Ectodermal cell (in vitro differentiated cells): ENCODE measurements at regions not wholly inside any gene's neighbourhood (a gene's known extent, or its start where the extent isn't known, plus 50 kb on each side); places are given as distances from the start of the nearest gene placed in this dataset.

ENCODE experiments used
- H3K27ac ChIP-seq: 2 replicates; pipeline ENCODE4 v1.7.0; 2013; ENCODE audit warnings: mild to moderate bottlenecking, low read depth, low read length; ENCODE audit not compliant: insufficient read depth, poor library complexity, severe bottlenecking
- H3K27me3 ChIP-seq: 2 replicates; pipeline ENCODE4 v1.7.0; 2013; ENCODE audit warnings: mild to moderate bottlenecking, low read length; ENCODE audit not compliant: insufficient read depth, control insufficient read depth, poor library complexity, severe bottlenecking
- H3K36me3 ChIP-seq: one replicate; pipeline ENCODE4 v1.7.0; 2013; ENCODE audit warnings: low read length; ENCODE audit not compliant: control insufficient read depth, insufficient read depth
- H3K4me1 ChIP-seq: one replicate; pipeline ENCODE4 v1.7.0; 2013; ENCODE audit warnings: low read length; ENCODE audit not compliant: control insufficient read depth, insufficient read depth
- H3K4me3 ChIP-seq: 2 replicates; pipeline ENCODE4 v1.7.0; 2013; ENCODE audit warnings: low read depth, low read length, control low read depth; ENCODE audit not compliant: insufficient read depth
- H3K9me3 ChIP-seq: 2 replicates; pipeline ENCODE4 v1.7.0; 2013; ENCODE audit warnings: mild to moderate bottlenecking, low read length, moderate library complexity; ENCODE audit not compliant: control insufficient read depth
- WGBS, 2 experiments: methylation state at CpG; one replicate each; pipeline ENCODE4 v1.1.7; 2013; ENCODE audit warnings: missing lambda C conversion rate in 2 of 2; 5-methylcytosine and 5-hydroxymethylcytosine counted together

GRCh38 chr2:16228471-16228870 lies 288.1 kb downstream of the MYCN start:
- WGBS, 2 experiments = 90 to 94% methylated on average over 7 of the region's 7 CpGs
- Histone ChIP-seq H3K36me3 (no peaks in the 10 kb centered on the region), H3K4me1 (peaks cover 23% of the 10 kb centered on the region), H3K9me3 (no peaks in the 10 kb centered on the region), H3K27ac (no peak overlapping the region), H3K27me3 (no peaks in the 10 kb centered on the region), H3K4me3 (no peak overlapping the region)

DNA sequence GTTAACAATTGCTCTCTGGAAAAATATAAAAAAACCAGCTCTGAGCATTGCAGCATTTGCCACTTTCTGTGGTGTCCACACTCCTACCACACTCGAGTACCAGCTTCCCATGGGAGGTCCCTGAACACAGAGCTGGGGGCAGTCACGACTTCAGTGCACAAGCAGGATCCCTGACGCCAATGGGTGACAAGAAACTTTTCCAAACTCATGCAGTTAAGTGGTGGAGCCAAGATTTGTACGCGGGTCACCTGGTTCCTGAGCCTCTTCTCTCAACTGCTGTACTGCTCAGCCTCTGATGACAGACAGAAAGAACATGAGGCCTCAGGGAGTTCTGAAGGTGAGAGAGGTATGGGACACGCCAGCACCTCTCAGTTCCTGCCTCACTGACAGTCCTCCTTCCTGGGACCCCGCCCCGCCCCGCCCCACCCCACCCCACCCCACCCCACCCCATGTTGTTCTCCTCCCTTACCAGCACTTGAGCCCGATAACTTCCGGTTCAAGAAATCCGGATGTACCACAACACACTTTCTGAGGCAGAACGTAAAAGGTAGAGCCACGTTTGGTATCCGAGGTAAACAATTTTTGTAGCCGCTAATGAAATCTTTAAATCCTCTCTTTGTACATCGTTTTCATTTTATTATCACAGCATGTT lies 287.6 kb downstream of the MYCN start:
- Histone ChIP-seq H3K36me3 (no peaks in the 10 kb centered on the region), H3K27me3 (no peaks in the 10 kb centered on the region), H3K4me1 (peaks cover 28% of the 10 kb centered on the region), H3K27ac (no peak overlapping the region), H3K9me3 (no peaks in the 10 kb centered on the region), H3K4me3 (no peak overlapping the region)
- WGBS, 2 experiments = 92 to 94% methylated on average over 13 of the region's 17 CpGs

- no peaks in the 10 kb centered on the region for H3K27me3 ChIP-seq
- H3K36me3 ChIP-seq = no peaks in the 10 kb centered on the region
- H3K9me3 ChIP-seq = no peaks in the 10 kb centered on the region
- 63 to 66% methylated on average over 21 of the region's 21 CpGs for WGBS, 2 experiments
- no peak overlapping the region for H3K27ac ChIP-seq
- H3K4me3 ChIP-seq = no peak overlapping the region
- H3K4me1 ChIP-seq = peaks cover 35% of the 10 kb centered on the region
These were observed 286.8 kb downstream of the MYCN start for GRCh38 chr2:16226943-16227664.

DNA sequence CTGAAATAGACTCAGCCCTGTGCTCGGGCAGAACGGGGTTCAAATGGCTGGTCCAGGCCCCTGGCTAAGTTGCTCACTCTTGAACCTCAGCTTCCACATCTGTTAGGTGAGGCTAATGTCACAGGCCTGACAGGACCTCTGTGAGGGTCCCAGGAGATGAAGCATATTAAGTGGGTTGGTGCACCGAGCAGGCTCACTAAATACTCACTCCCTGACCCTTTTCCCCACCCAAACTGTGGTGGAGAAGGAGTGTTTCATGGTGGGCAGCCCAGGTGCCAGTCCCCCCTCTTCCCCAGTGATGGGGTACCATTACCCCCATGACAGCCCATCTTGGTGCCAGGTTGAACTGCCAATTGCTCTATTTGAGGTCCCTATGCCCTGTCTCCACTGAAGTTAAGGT lies 286.0 kb downstream of the MYCN start:
- H3K9me3 ChIP-seq = no peaks in the 10 kb centered on the region
- no peaks in the 10 kb centered on the region for H3K27me3 ChIP-seq
- peaks cover 37% of the 10 kb centered on the region for H3K4me1 ChIP-seq
- no peak overlapping the region for H3K27ac ChIP-seq
- no peak overlapping the region for H3K4me3 ChIP-seq
- WGBS, 2 experiments = 77 to 82% methylated on average over 3 of the region's 3 CpGs
- H3K36me3 ChIP-seq = no peaks in the 10 kb centered on the region

GRCh38 chr2:16225545-16225944 lies 285.2 kb downstream of the MYCN start:
- H3K4me3 ChIP-seq = no peak overlapping the region

GRCh38 chr2:16225071-16225470 lies 284.7 kb downstream of the MYCN start:
- Histone ChIP-seq H3K27ac (no peak overlapping the region), H3K9me3 (no peaks in the 10 kb centered on the region), H3K36me3 (no peaks in the 10 kb centered on the region), H3K4me3 (no peak overlapping the region), H3K4me1 (peaks cover 37% of the 10 kb centered on the region), H3K27me3 (no peaks in the 10 kb centered on the region)
- WGBS, 2 experiments = 94 to 95% methylated on average over 5 to 6 of the region's 6 CpGs

More at GRCh38 chr2:16225545-16225944, 285.2 kb downstream of the MYCN start:
- H3K9me3 ChIP-seq = no peaks in the 10 kb centered on the region
- H3K36me3 ChIP-seq = no peaks in the 10 kb centered on the region
- no peaks in the 10 kb centered on the region for H3K27me3 ChIP-seq
- H3K27ac ChIP-seq = no peak overlapping the region
- 93 to 94% methylated on average over 4 of the region's 4 CpGs for WGBS, 2 experiments
- H3K4me1 ChIP-seq = peaks cover 37% of the 10 kb centered on the region

DNA sequence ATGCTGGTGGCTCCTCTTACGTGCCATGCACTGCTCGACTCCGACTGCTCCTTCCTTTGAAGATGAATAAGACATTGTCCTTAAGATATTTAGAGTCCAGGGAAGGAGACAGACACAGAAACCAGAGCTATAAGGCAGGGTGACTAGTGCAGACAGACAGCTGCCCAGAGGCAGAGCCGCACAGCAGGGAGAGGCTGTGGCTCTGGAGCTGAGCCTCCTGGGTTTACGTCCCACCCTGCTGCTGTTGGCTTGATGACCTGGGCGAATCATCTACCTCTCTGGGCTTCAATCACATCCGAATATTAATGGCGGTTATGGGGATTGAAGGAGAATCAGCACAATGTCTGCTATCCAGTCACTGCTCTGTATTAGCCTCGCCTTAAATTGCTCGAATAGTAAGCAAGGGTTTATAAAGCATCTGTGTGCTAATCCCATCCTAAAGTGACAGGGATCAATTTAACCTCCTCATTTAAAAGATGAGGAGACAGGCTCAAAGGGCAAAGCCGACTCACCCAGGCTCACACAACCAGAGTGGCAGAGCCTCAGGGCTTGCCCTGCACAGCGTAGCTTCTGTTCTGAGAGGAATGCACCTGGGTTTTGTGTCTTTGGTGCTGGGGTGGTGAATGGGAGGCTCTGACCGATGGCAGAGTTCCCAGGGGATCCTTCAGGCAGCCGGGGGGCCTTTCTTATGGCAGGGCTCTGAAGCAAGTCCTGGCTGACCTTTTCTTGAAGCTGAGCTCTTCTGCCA lies 284.1 kb downstream of the MYCN start:
- Histone ChIP-seq H3K4me3 (no peak overlapping the region), H3K36me3 (no peaks in the 10 kb centered on the region), H3K4me1 (peaks cover 37% of the 10 kb centered on the region), H3K9me3 (no peaks in the 10 kb centered on the region), H3K27me3 (no peaks in the 10 kb centered on the region), H3K27ac (no peak overlapping the region)
- WGBS, 2 experiments = 76 to 80% methylated on average over 13 to 14 of the region's 14 CpGs

GRCh38 chr2:16223841-16224177 lies 283.5 kb downstream of the MYCN start:
- WGBS, 2 experiments = 56 to 62% methylated on average over 3 of the region's 3 CpGs

GRCh38 chr2:16223161-16223840 lies 283.0 kb downstream of the MYCN start:
- no peaks in the 10 kb centered on the region for H3K36me3 ChIP-seq
- peak overlapping the region; percentile 91 for H3K27ac ChIP-seq
- H3K4me3 ChIP-seq = no peak overlapping the region
- H3K9me3 ChIP-seq = no peaks in the 10 kb centered on the region
- 11 to 13% methylated on average over 11 to 13 of the region's 13 CpGs for WGBS, 2 experiments
- no peaks in the 10 kb centered on the region for H3K27me3 ChIP-seq
- peaks cover 37% of the 10 kb centered on the region for H3K4me1 ChIP-seq

More at GRCh38 chr2:16223841-16224177, 283.5 kb downstream of the MYCN start:
- H3K4me1 ChIP-seq = peaks cover 37% of the 10 kb centered on the region
- no peaks in the 10 kb centered on the region for H3K36me3 ChIP-seq
- no peaks in the 10 kb centered on the region for H3K27me3 ChIP-seq
- no peaks in the 10 kb centered on the region for H3K9me3 ChIP-seq
- no peak overlapping the region for H3K4me3 ChIP-seq
- peak overlapping the region; percentile 91 for H3K27ac ChIP-seq

- H3K4me1 ChIP-seq = peaks cover 37% of the 10 kb centered on the region
- H3K27ac ChIP-seq = no peak overlapping the region
- H3K27me3 ChIP-seq = no peaks in the 10 kb centered on the region
- H3K4me3 ChIP-seq = no peak overlapping the region
- no peaks in the 10 kb centered on the region for H3K9me3 ChIP-seq
- WGBS, 2 experiments = 95 to 98% methylated on average over 2 of the region's 2 CpGs
- H3K36me3 ChIP-seq = no peaks in the 10 kb centered on the region
These were observed 282.0 kb downstream of the MYCN start for GRCh38 chr2:16222326-16222725.
